Astrocyte of the hippocampus (primary cell): ENCODE measurements at regions not wholly inside any gene's neighbourhood (a gene's known extent, or its start where the extent isn't known, plus 50 kb on each side); places are given as distances from the start of the nearest gene placed in this dataset.
"Not testable (repeated sequence)": the region's sequence is repeated elsewhere in the genome, so short reads cannot be mapped to it uniquely, and the experiment has no call there.

Experiments used
- DNase-seq: peaks from one replicate; pipeline ENCODE4 v3.0.0; 2011; ENCODE audit warnings: low read depth, low spot score

GRCh38 chr10:26621243-26621888 lies 76.1 kb upstream of the PDSS1 start:
- DNase-seq: no peak

GRCh38 chr10:26621889-26622711 lies 75.4 kb upstream of the PDSS1 start:
- DNase-seq: peak; percentile 44

- DNase-seq: no peak
Observed at GRCh38 chr10:26622891-26623290, 74.6 kb upstream of the PDSS1 start.

GRCh38 chr10:26624006-26624405 lies 73.5 kb upstream of the PDSS1 start:
- DNase-seq: no peak

GRCh38 chr10:26626066-26626465 lies 71.4 kb upstream of the PDSS1 start:
- no peak for DNase-seq

DNA sequence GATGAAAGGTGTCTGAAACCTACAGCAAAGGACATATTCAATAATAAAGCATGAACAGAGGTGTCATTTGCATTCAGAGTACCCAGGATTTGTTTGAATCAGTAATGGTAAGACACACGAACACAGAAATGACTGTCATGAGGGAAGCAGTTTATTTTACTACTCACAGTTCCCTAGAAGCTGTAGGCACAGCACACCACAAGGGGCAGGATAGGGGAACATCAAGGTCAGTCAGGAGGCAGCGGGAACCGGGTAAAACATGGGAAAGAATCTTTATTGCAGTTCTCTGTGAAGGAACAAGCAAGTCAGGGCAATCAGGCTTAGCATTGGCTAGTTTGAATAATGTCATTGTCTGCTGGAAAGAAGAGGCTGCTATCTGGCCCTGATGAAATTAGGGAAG lies 70.2 kb upstream of the PDSS1 start:
- DNase-seq: no peak

DNA sequence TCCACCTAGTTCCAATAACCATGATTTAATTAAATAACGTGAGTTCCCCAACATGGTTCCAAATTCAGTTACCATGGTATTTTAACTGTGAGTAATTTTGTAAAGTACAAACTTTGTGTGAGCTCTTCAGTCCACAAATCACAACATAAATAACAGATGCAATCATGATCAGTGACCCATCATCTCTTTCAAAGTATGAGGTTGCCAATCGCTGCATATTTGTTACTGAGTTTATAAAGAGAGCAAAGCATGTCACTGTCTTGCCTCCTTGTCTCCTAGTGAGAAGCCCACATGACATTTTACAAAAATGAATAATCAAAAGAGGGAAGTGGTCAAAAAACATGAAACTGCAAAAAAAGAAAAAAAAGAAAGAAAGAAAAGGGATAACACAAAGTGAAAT lies 69.1 kb upstream of the PDSS1 start:
- no peak for DNase-seq

DNA sequence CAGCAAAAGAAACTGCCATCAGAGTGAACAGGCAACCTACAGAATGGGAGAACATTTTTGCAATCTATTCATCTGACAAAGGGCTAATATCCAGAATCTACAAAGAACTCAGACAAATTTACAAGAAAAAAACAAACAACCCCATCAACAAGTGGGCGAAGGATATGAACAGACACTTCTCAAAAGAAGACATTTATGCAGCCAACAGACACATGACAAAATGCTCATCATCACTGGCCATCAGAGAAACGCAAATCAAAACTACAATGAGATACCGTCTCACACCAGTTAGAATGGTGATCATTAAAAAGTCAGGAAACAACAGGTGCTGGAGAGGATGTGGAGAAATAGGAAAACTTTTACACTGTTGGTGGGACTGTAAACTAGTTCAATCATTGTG lies 65.3 kb upstream of the PDSS1 start:
- DNase-seq: not testable (repeated sequence)

DNA sequence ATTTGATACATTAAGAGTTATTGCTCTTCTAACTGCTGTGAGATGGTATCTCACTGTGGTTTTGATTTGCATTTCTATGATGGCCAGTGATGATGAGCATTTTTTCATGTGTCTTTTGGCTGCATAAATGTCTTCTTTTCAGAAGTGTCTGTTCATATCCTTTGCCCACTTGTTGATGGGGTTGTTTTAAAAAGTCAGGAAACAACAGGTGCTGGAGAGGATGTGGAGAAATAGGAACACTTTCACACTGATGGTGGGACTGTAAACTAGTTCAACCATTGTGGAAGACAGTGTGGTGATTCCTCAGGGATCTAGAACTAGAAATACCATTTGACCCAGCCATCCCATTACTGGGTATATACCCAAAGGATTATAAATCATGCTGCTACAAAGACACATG lies 63.4 kb upstream of the PDSS1 start:
- not testable (repeated sequence) for DNase-seq

DNA sequence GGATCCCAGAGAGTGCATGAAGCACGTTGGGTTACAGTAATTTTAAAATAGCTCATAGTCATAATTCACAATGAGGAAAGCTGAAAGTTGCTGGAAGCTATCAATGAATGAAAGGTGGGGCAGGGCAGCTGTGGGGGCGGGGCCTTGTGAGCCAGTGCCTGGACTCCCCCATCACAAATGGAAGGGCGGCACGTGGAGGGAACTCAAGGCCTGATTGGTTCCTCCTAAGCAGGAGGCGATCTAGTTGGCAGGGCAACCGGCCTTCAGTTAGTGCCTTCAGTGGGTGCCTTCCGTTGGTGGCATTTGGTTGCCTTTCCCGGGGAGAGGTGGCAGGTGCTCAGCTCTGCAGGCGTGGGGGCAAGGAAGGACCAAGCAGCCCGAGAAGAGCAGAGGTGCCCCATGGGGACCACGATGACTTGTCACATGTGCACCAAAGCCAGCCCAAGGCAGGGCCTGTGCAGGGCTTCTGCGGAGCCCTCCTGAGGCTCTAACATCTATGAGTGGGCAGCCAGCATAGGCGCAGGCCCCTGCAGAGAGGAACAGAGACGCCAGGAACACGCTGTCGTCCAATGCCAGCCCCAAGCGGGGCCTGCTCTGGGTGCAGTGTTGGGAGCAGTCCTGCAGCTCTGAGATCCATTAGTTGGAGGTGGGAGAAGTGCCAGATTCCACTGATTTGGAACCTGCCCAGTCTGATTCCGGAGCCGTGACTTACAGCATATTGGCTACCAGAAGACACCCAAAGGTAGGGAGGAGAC lies 59.8 kb upstream of the PDSS1 start:
- DNase-seq: no peak

GRCh38 chr10:26640391-26640790 lies 57.1 kb upstream of the PDSS1 start:
- DNase-seq: no peak

DNA sequence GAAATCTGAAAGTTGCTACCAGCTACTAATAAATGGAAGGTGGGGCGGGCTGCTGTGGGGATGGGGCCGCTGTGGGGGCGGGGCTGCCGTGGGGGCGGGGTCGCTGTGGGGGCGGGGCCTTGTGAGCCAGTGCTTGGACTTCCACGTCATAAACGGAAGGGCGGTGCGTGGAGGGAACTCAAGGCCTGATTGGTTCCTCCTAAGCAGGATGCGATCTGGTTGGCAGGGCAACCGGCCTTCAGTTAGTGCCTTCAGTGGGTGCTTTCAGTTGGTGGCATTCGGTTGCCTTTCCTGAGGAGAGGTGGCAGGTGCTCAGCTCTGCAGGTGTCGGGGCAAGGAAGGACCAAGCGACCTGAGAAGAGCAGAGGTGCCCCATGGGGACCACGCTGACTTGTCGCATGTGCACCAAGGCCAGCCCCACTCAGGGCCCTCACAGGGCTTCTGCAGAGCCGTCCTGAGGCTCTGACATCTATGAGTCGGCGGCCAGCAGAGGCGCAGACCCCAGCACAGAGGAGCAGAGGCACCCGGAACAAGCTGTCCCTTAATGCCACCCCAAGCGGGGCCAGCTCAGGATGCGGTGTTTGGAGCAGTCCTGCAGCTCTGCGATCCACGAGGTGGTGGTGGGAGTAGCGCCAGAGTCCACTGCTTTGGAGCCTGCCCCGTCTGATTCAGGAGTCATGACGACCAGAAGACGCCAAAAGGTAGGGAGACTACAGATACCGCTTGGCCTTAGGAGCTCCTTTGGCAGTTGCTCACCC lies 54.4 kb upstream of the PDSS1 start:
- no peak for DNase-seq

- no peak for DNase-seq
Observed at GRCh38 chr10:26647602-26648244, 49.8 kb upstream of the PDSS1 start.
